ENCODE measurements at regions not wholly inside any gene's neighbourhood (a gene's known extent, or its start where the extent isn't known, plus 50 kb on each side); places are given as distances from the start of the nearest gene placed in this dataset.

- no peak for TF ChIP-seq KDM1A (IDR thresholded peaks at IDR 0.05; ENCODE audit: low read depth)
- no peak for TF ChIP-seq CHD4 (IDR thresholded peaks at IDR 0.05; ENCODE audit: borderline replicate concordance)
- no peak for TF ChIP-seq SMC3 (IDR thresholded peaks at IDR 0.05)
- no peak for TF ChIP-seq CBX2 (IDR thresholded peaks at IDR 0.05; ENCODE audit: borderline replicate concordance, low read depth)
- no peak for TF ChIP-seq JUN (IDR thresholded peaks at IDR 0.05)
- TF ChIP-seq NPAS2 (CRISPR knock-in tag; IDR thresholded peaks at IDR 0.05; ENCODE audit: borderline replicate concordance) = no peak
- no peak for TF ChIP-seq FOXS1 (CRISPR knock-in tag; IDR thresholded peaks at IDR 0.05)
- no peak for TF ChIP-seq HOXB13 (CRISPR knock-in tag; IDR thresholded peaks at IDR 0.05; ENCODE audit: low read depth)
- TF ChIP-seq CTCF (IDR thresholded peaks at IDR 0.05) = no peak
- no peak for TF ChIP-seq BHLHE40 (IDR thresholded peaks at IDR 0.05; ENCODE audit: low read depth, low read length)
- no peak for TF ChIP-seq RCOR1 (IDR thresholded peaks at IDR 0.05; ENCODE audit: low read depth, low read length)
- no peak for TF ChIP-seq CBX8 (IDR thresholded peaks at IDR 0.05)
- ChIA-PET POLR2A (no interaction called here), CTCF (no interaction called here)
- Histone ChIP-seq H3K27ac (no peak overlapping the region), H3K4me2 (no peak overlapping the region), H3K4me1 (no peaks in the 10 kb centered on the region), H3K4me3 (no peak overlapping the region), H3K9me3 (no peaks in the 10 kb centered on the region)
- 2% methylated on average over 3 of the region's 3 CpGs for WGBS (ENCODE audit: missing lambda C conversion rate)
- ATAC-seq (no peak), DNase-seq (ENCODE audit: low read depth in 1 of 2, low spot score in 1 of 2) (no peak), FAIRE-seq (no peak)
Observed at GRCh38 chr12:24325331-24325730, 375.9 kb upstream of the SOX5 start.

GRCh38 chr12:24307716-24308335 lies 358.4 kb upstream of the SOX5 start:
- no peak for TF ChIP-seq MAFK (IDR thresholded peaks at IDR 0.05; ENCODE audit: partially characterized antibody)
- no peak for TF ChIP-seq MYC (IDR thresholded peaks at IDR 0.05; ENCODE audit: borderline replicate concordance, low read length)
- no peak for TF ChIP-seq ESRRA (IDR thresholded peaks at IDR 0.05; ENCODE audit: borderline replicate concordance, low read length)
- TF ChIP-seq ZC3H11A (IDR thresholded peaks at IDR 0.05) = no peak
- TF ChIP-seq BHLHE40 (IDR thresholded peaks at IDR 0.05; ENCODE audit: low read depth, low read length) = no peak
- TF ChIP-seq FOSL2 (IDR thresholded peaks at IDR 0.05) = no peak
- TF ChIP-seq FOSL2 (CRISPR knock-in tag; IDR thresholded peaks at IDR 0.05) = no peak
- no peak for TF ChIP-seq ZSCAN20 (CRISPR knock-in tag; IDR thresholded peaks at IDR 0.05)
- no peak for TF ChIP-seq HMGXB4 (CRISPR knock-in tag; IDR thresholded peaks at IDR 0.05; ENCODE audit: borderline replicate concordance)
- no peak for TF ChIP-seq JUN (IDR thresholded peaks at IDR 0.05)
- TF ChIP-seq POLR2AphosphoS2 (conservative IDR thresholded peaks at IDR 0.05; ENCODE audit: low read length) = no peak
- TF ChIP-seq EHMT2 (IDR thresholded peaks at IDR 0.05; ENCODE audit: low read depth) = no peak
- TF ChIP-seq ELK1 (IDR thresholded peaks at IDR 0.05; ENCODE audit: low read depth, low read length) = no peak
- TF ChIP-seq JUNB (IDR thresholded peaks at IDR 0.05) = no peak
- no peak for TF ChIP-seq PBX3 (IDR thresholded peaks at IDR 0.05)
- TF ChIP-seq FOXS1 (CRISPR knock-in tag; IDR thresholded peaks at IDR 0.05) = no peak
- no peak for TF ChIP-seq HES2 (IDR thresholded peaks at IDR 0.05)
- no peak for TF ChIP-seq E2F6 (IDR thresholded peaks at IDR 0.05; ENCODE audit: borderline replicate concordance, low read depth)
- ATAC-seq (no peak), FAIRE-seq (no peak), DNase-seq (ENCODE audit: low read depth in 1 of 2, low spot score in 1 of 2) (no peak)
- no peak overlapping the region for H3K27ac ChIP-seq
- H3K4me3 ChIP-seq = no peak overlapping the region
- no peak overlapping the region for H3K4me2 ChIP-seq
- no peaks in the 10 kb centered on the region for H3K9me3 ChIP-seq
- ChIA-PET POLR2A (no interaction called here), CTCF (no interaction called here)
- WGBS (ENCODE audit: missing lambda C conversion rate) = 35% methylated on average over 6 of the region's 6 CpGs
- no peaks in the 10 kb centered on the region for H3K4me1 ChIP-seq
